ENCODE measurements at regions not wholly inside any gene's neighbourhood (a gene's known extent, or its start where the extent isn't known, plus 50 kb on each side); places are given as distances from the start of the nearest gene placed in this dataset.
"Not testable (repeated sequence)": the region's sequence is repeated elsewhere in the genome, so short reads cannot be mapped to it uniquely, and the experiment has no call there.

- H3K4me3 ChIP-seq (replicated peaks; ENCODE audit: insufficient read depth, low read length); H3K27me3 ChIP-seq (ENCODE audit: insufficient read depth, poor library complexity, severe bottlenecking); H3K27ac ChIP-seq (replicated peaks); DNase-seq (ENCODE audit: low read depth in 1 of 2, low spot score in 1 of 2): not testable (repeated sequence)
Measured at GRCh38 chr7:32688092-32688491, 192.8 kb downstream of the AVL9 start.

- no peak for DNase-seq (ENCODE audit: low read depth in 1 of 2, low spot score in 1 of 2)
- H3K4me3 ChIP-seq (replicated peaks; ENCODE audit: insufficient read depth, low read length) = no peak overlapping the region
- no peaks in the 10 kb centered on the region for H3K27me3 ChIP-seq (ENCODE audit: insufficient read depth, poor library complexity, severe bottlenecking)
- H3K27ac ChIP-seq (replicated peaks) = no peak overlapping the region
- no peak for TF ChIP-seq GABPA (IDR thresholded peaks at IDR 0.05; ENCODE audit: low read depth)
- TF ChIP-seq, protein P1, sequence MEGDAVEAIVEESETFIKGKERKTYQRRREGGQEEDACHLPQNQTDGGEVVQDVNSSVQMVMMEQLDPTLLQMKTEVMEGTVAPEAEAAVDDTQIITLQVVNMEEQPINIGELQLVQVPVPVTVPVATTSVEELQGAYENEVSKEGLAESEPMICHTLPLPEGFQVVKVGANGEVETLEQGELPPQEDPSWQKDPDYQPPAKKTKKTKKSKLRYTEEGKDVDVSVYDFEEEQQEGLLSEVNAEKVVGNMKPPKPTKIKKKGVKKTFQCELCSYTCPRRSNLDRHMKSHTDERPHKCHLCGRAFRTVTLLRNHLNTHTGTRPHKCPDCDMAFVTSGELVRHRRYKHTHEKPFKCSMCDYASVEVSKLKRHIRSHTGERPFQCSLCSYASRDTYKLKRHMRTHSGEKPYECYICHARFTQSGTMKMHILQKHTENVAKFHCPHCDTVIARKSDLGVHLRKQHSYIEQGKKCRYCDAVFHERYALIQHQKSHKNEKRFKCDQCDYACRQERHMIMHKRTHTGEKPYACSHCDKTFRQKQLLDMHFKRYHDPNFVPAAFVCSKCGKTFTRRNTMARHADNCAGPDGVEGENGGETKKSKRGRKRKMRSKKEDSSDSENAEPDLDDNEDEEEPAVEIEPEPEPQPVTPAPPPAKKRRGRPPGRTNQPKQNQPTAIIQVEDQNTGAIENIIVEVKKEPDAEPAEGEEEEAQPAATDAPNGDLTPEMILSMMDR (IDR thresholded peaks at IDR 0.05; ENCODE audit: insufficient read depth, low read length) = no peak
- TF ChIP-seq, protein P2, sequence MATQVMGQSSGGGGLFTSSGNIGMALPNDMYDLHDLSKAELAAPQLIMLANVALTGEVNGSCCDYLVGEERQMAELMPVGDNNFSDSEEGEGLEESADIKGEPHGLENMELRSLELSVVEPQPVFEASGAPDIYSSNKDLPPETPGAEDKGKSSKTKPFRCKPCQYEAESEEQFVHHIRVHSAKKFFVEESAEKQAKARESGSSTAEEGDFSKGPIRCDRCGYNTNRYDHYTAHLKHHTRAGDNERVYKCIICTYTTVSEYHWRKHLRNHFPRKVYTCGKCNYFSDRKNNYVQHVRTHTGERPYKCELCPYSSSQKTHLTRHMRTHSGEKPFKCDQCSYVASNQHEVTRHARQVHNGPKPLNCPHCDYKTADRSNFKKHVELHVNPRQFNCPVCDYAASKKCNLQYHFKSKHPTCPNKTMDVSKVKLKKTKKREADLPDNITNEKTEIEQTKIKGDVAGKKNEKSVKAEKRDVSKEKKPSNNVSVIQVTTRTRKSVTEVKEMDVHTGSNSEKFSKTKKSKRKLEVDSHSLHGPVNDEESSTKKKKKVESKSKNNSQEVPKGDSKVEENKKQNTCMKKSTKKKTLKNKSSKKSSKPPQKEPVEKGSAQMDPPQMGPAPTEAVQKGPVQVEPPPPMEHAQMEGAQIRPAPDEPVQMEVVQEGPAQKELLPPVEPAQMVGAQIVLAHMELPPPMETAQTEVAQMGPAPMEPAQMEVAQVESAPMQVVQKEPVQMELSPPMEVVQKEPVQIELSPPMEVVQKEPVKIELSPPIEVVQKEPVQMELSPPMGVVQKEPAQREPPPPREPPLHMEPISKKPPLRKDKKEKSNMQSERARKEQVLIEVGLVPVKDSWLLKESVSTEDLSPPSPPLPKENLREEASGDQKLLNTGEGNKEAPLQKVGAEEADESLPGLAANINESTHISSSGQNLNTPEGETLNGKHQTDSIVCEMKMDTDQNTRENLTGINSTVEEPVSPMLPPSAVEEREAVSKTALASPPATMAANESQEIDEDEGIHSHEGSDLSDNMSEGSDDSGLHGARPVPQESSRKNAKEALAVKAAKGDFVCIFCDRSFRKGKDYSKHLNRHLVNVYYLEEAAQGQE (IDR thresholded peaks at IDR 0.05; ENCODE audit: insufficient replicate concordance, low read depth) = no peak
- no peak for TF ChIP-seq SPI1 (IDR thresholded peaks at IDR 0.05; ENCODE audit: borderline replicate concordance, low read depth)
- no peak for TF ChIP-seq POLR2AphosphoS5 (IDR thresholded peaks at IDR 0.05; ENCODE audit: low read depth)
Measured at GRCh38 chr7:32681174-32681518, 185.9 kb downstream of the AVL9 start.

DNA sequence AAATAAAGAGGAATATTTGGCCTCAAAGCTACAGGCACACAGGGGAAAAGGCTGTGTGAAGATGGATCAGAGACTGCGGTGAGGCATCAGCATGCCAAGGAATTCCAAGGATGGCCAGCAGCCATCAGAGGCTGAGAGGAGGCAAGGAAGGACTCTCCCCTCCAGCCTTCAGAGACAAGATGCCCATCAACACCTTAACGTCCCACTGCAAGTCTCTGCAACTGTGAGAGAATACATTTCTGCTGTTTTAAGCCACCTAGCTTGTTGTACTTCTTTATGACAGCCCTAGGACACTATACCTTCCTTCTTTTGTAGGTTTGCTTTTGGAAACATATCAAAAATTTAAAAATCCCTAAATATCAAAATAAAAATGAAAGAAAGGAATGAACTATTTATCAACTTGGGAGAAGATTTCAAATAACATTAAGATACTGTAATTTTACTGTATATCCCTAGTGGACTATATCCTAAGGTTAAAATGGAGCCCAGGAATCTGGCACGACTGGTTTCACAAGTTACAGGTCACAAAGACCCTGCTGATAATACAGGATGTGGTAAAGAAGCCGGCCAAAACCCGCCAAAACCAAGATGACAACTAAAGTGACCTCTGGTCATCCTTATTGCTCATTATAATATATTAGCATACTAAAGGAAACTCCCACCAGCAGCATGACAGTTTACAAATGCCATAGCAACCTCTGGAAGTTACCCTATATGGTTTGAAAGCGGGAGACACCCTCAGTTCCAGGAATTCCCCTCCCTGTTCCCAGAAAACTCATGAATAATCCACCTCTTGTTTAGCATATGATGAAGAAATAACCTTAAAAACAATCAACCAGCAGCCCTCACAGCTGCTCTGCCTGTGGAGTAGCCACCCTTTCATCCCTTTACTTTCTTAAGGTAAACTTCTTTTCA is 185.2 kb downstream of the AVL9 start:
- TF ChIP-seq GABPA (IDR thresholded peaks at IDR 0.05; ENCODE audit: low read depth) = no peak
- TF ChIP-seq, protein P2 (IDR thresholded peaks at IDR 0.05; ENCODE audit: insufficient replicate concordance, low read depth) = no peak
- no peak for TF ChIP-seq POLR2AphosphoS5 (IDR thresholded peaks at IDR 0.05; ENCODE audit: low read depth)
- TF ChIP-seq SPI1 (IDR thresholded peaks at IDR 0.05; ENCODE audit: borderline replicate concordance, low read depth) = no peak
- TF ChIP-seq, protein P1 (IDR thresholded peaks at IDR 0.05; ENCODE audit: insufficient read depth, low read length) = no peak
- DNase-seq (ENCODE audit: low read depth in 1 of 2, low spot score in 1 of 2) = no peak
- no peaks in the 10 kb centered on the region for H3K27me3 ChIP-seq (ENCODE audit: insufficient read depth, poor library complexity, severe bottlenecking)
- H3K27ac ChIP-seq (replicated peaks) = no peak overlapping the region
- no peak overlapping the region for H3K4me3 ChIP-seq (replicated peaks; ENCODE audit: insufficient read depth, low read length)

GRCh38 chr7:32679192-32679591 is 183.9 kb downstream of the AVL9 start:
- H3K4me3 ChIP-seq (replicated peaks; ENCODE audit: insufficient read depth, low read length) = no peak overlapping the region
- TF ChIP-seq, protein P2 (IDR thresholded peaks at IDR 0.05; ENCODE audit: insufficient replicate concordance, low read depth) = no peak
- no peak for TF ChIP-seq SPI1 (IDR thresholded peaks at IDR 0.05; ENCODE audit: borderline replicate concordance, low read depth)
- TF ChIP-seq GABPA (IDR thresholded peaks at IDR 0.05; ENCODE audit: low read depth) = no peak
- TF ChIP-seq POLR2AphosphoS5 (IDR thresholded peaks at IDR 0.05; ENCODE audit: low read depth) = no peak
- TF ChIP-seq, protein P1 (IDR thresholded peaks at IDR 0.05; ENCODE audit: insufficient read depth, low read length) = no peak
- H3K27me3 ChIP-seq (ENCODE audit: insufficient read depth, poor library complexity, severe bottlenecking) = no peaks in the 10 kb centered on the region
- H3K27ac ChIP-seq (replicated peaks) = no peak overlapping the region
- DNase-seq (ENCODE audit: low read depth in 1 of 2, low spot score in 1 of 2) = no peak

All from HL-60 (cell line).